AG09319 (cell line): ENCODE measurements at regions not wholly inside any gene's neighbourhood (a gene's known extent, or its start where the extent isn't known, plus 50 kb on each side); places are given as distances from the start of the nearest gene placed in this dataset.

Experiments
- DNase-seq: peaks from one replicate; pipeline ENCODE4 v3.0.0-alpha.2; 2010; ENCODE audit warnings: low read depth; ENCODE audit errors: extremely low read depth
- TF ChIP-seq, protein P1 (sequence below): IDR thresholded peaks from 2 replicates; pipeline ENCODE4 v1.5.1; 2011; ENCODE audit warnings: low read depth, mild to moderate bottlenecking, inconsistent platforms, low read length, moderate library complexity

GRCh38 chr7:81206667-81207360 lies 288.0 kb upstream of the SEMA3C start:
- no peak for DNase-seq
- TF ChIP-seq, protein P1, sequence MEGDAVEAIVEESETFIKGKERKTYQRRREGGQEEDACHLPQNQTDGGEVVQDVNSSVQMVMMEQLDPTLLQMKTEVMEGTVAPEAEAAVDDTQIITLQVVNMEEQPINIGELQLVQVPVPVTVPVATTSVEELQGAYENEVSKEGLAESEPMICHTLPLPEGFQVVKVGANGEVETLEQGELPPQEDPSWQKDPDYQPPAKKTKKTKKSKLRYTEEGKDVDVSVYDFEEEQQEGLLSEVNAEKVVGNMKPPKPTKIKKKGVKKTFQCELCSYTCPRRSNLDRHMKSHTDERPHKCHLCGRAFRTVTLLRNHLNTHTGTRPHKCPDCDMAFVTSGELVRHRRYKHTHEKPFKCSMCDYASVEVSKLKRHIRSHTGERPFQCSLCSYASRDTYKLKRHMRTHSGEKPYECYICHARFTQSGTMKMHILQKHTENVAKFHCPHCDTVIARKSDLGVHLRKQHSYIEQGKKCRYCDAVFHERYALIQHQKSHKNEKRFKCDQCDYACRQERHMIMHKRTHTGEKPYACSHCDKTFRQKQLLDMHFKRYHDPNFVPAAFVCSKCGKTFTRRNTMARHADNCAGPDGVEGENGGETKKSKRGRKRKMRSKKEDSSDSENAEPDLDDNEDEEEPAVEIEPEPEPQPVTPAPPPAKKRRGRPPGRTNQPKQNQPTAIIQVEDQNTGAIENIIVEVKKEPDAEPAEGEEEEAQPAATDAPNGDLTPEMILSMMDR: no peak

- no peak for DNase-seq
- TF ChIP-seq, protein P1: no peak
Measured at GRCh38 chr7:81206217-81206616, 287.4 kb upstream of the SEMA3C start.

- no peak for DNase-seq
- TF ChIP-seq, protein P1: no peak
Measured at GRCh38 chr7:81201188-81201587, 282.3 kb upstream of the SEMA3C start.

- DNase-seq: no peak
- TF ChIP-seq, protein P1: no peak
Measured at GRCh38 chr7:81198766-81199165, 279.9 kb upstream of the SEMA3C start.

- TF ChIP-seq, protein P1: no peak
Measured at GRCh38 chr7:81197266-81197665, 278.4 kb upstream of the SEMA3C start.

DNA sequence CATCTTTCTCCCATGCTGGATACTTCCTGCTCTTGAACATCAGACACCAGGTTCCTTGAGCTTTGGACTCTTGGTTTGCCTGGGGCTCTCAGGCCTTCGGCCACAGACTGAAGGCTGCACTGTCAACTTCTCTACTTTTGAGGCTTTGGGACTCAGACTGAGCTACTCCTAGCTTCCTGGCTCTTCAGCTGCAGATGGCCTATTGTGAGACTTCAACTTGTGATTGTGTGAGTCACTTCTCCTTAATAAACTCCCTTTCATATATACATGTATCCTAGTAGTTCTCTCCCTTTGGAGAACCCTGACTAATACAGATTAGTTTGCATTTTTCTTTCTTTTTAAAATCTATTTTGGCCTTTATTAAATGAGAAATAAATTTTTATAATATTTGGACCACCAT lies 276.2 kb upstream of the SEMA3C start:
- TF ChIP-seq, protein P1: no peak
- no peak for DNase-seq

More at GRCh38 chr7:81197266-81197665, 278.4 kb upstream of the SEMA3C start:
- no peak for DNase-seq

DNA sequence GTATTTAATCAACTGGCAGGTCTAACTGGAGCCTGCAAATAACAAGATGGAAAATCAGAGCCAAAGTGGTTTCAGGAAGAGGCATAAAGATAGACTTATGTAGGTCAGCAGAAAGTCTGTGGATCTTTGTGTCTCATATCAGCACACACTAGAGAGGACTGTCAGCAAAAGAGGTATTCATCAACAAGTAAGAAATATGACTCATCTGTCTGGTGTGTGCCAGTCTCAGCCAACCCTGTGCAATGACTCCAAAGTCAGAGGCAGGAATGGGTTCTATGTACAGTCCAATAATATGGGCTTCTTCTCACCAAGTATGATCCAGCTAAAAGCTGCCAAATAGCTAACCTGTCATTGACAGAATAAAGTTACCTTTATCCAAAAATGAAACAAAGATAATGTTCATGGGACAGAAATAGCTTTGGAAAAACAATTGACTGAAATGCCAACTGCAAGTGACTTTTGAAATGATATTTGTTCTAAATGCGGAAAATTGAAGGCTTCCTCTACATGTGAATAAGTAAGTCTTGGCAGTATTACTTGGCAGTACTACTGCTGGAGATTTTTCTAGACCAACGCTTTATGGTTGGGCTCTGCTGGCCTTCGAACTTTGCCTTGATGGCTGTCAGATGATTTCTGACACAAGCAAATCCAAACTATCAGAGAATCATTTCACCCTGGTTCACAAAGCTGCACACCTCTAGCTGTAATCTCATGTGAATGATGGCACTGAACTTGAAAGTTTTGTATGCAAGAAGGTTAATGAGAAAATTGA lies 272.3 kb upstream of the SEMA3C start:
- no peak for DNase-seq

More for the DNA sequence above, 272.3 kb upstream of the SEMA3C start:
- TF ChIP-seq, protein P1: no peak
